Vagina (tissue), 2 donors: ENCODE measurements at regions not wholly inside any gene's neighbourhood (a gene's known extent, or its start where the extent isn't known, plus 50 kb on each side); places are given as distances from the start of the nearest gene placed in this dataset.

Experiments
- DNase-seq, 2 donors: peaks; one replicate each; pipeline ENCODE4 v3.0.0-alpha.2; 2017; ENCODE audit errors: extremely low spot score in 2 of 2
- H3K27ac ChIP-seq: fragments of 200-600 bp; sonication (generic); one replicate; pipeline ENCODE4 v1.5.1; 2019
- H3K27me3 ChIP-seq: fragments of 200-600 bp; sonication (generic); one replicate; pipeline ENCODE4 v1.5.1; 2019
- H3K36me3 ChIP-seq, 2 donors: fragments of 200-600 bp; sonication (generic); one replicate each; pipeline ENCODE4 v1.5.1; 2017 to 2019
- H3K4me1 ChIP-seq: fragments of 200-600 bp; sonication (generic); one replicate; pipeline ENCODE4 v1.5.1; 2019
- H3K4me3 ChIP-seq, 2 donors: fragments of 200-600 bp; sonication (generic); 1 replicate in 1 of 2; 2 replicates in 1 of 2; pipeline ENCODE4 v1.5.1; 2016 to 2019
- H3K9me3 ChIP-seq: fragments of 200-600 bp; sonication (generic); one replicate; pipeline ENCODE4 v1.5.1; 2019
- CTCF ChIP-seq, 3 experiments: fragments of 450-650 bp in 2 of 3; fragments of 200-600 bp in 1 of 3; sonication (generic) in 1 of 3; IDR thresholded peaks; one replicate each; pipeline ENCODE4 v1.5.1; 2017 to 2019; ENCODE audit warnings: antibody characterized with exemption in 3 of 3, mild to moderate bottlenecking in 2 of 3, moderate library complexity in 2 of 3
- POLR2A ChIP-seq, 2 donors: fragments of 450-650 bp; IDR thresholded peaks; one replicate each; pipeline ENCODE4 v1.6.1; 2017; ENCODE audit warnings: antibody characterized with exemption in 2 of 2, mild to moderate bottlenecking in 2 of 2, moderate library complexity in 2 of 2
- POLR2AphosphoS5 ChIP-seq, 2 donors: sonication (generic); formaldehyde crosslinking; IDR thresholded peaks; one replicate each; pipeline ENCODE4 v1.9.0; 2017; ENCODE audit warnings: antibody characterized with exemption in 2 of 2, mild to moderate bottlenecking in 2 of 2, low read depth in 1 of 2; ENCODE audit not compliant: insufficient read depth in 1 of 2
- intact Hi-C: fragments of 100-400 bp; cut with DNase I; formaldehyde crosslinking; loops from one replicate; pipeline ENCODE4 v1.15.1; 2023

DNA sequence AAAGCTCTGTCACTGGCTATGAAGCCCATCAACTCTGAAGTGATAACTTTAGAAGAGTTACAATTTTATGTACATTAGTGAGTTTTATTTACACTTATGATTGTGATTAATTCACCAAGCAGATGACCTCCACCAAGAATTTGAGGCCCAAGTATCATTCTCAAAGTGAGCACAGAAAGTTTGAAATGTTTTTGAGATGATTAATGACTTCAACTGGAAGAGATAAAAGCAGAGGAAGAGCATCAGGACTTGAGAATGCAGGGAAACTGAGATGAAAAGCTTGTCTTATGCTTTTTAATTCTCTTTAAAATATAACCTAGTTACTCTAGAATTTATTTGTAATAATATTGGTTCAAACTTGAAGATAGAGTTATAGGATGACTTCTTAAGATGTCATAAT is 112.8 kb upstream of the H2AZ1 start:
- Histone ChIP-seq H3K36me3 (no peaks in the 10 kb centered on the region), H3K27me3 (no peaks in the 10 kb centered on the region), H3K9me3 (no peaks in the 10 kb centered on the region), H3K4me3 (no peak overlapping the region), H3K27ac (no peak overlapping the region), H3K4me1 (no peaks in the 10 kb centered on the region)
- DNase-seq, result no peak
- TF ChIP-seq POLR2AphosphoS5 (IDR thresholded peaks at IDR 0.05; ENCODE audit: insufficient read depth in 1 of 2, low read depth in 1 of 2) (no peak), POLR2A (IDR thresholded peaks at IDR 0.05) (no peak)
- intact Hi-C loops, result no loop called here

- Histone ChIP-seq H3K9me3 (no peaks in the 10 kb centered on the region), H3K27ac (no peak overlapping the region), H3K4me1 (no peaks in the 10 kb centered on the region), H3K27me3 (no peaks in the 10 kb centered on the region), H3K4me3 (no peak overlapping the region), H3K36me3 (no peaks in the 10 kb centered on the region)
- intact Hi-C loops, result no loop called here
- TF ChIP-seq CTCF (IDR thresholded peaks at IDR 0.05), result no peak
- no peak for TF ChIP-seq POLR2A (IDR thresholded peaks at IDR 0.05)
- no peak for TF ChIP-seq POLR2AphosphoS5 (IDR thresholded peaks at IDR 0.05; ENCODE audit: insufficient read depth in 1 of 2, low read depth in 1 of 2)
- no peak for DNase-seq
Measured at GRCh38 chr4:100061835-100062234, 111.8 kb upstream of the H2AZ1 start.

DNA sequence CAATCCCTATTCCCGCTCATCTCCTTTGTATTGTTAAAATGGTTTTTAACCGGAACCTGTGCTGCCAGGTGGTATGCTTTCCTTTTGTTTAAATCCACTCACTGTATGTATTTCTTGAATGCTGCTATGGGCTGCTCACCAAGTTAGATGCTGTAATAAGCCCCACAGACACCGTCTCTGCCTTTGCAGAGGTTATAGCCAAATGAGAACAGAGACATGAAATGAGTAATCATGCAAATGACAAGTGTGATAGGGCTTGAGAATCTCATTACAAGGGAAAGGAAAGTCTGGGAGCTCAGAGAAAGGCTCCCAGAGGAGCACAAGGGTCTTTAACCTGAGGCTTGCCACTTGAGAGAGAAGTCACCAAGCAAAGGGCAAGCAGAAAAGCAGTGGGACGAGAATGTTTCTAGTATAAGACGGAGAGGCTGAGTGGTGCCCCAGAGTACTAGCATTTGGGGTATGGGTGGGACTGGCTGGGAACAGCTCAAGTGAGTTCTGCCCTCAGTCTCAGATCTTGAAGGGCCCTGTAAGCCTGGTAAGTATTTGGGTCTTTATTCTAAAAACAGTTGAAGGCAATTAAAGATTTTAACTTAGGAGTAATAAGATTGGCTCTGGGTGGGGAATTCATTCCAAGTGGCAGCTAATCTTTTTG is 110.8 kb upstream of the H2AZ1 start:
- no peak for DNase-seq
- Histone ChIP-seq H3K36me3 (no peaks in the 10 kb centered on the region), H3K27me3 (no peaks in the 10 kb centered on the region), H3K4me1 (no peaks in the 10 kb centered on the region), H3K9me3 (no peaks in the 10 kb centered on the region), H3K27ac (no peak overlapping the region), H3K4me3 (no peak overlapping the region)
- intact Hi-C loops, result no loop called here
- TF ChIP-seq POLR2A (IDR thresholded peaks at IDR 0.05), result no peak
- no peak for TF ChIP-seq POLR2AphosphoS5 (IDR thresholded peaks at IDR 0.05; ENCODE audit: insufficient read depth in 1 of 2, low read depth in 1 of 2)
- TF ChIP-seq CTCF (IDR thresholded peaks at IDR 0.05), result no peak

DNA sequence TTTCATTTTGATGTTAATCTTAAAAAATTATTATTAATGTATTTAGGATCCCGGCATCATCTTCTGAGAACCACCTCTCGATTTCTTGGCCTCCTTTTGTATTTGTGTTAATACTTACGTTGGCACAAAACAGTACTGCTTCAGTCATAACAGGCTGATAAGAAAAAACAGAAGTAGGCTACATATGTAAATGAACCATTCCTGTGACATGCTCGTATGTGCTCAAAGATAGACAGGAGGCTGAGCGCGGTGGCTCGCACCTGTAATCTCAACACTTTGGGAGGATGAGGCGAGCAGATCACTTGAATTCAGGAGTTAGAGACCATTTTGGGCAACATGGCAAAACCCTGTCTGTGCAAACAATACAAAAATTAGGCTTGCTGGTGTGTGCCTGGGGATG is 109.4 kb upstream of the H2AZ1 start:
- H3K4me3 ChIP-seq, result no peak overlapping the region
- TF ChIP-seq POLR2A (IDR thresholded peaks at IDR 0.05), result no peak
- TF ChIP-seq POLR2AphosphoS5 (IDR thresholded peaks at IDR 0.05; ENCODE audit: insufficient read depth in 1 of 2, low read depth in 1 of 2), result no peak
- no peak for TF ChIP-seq CTCF (IDR thresholded peaks at IDR 0.05)
- H3K4me1 ChIP-seq, result no peaks in the 10 kb centered on the region
- intact Hi-C loops, result no loop called here
- H3K36me3 ChIP-seq, result no peaks in the 10 kb centered on the region
- H3K27ac ChIP-seq, result no peak overlapping the region
- H3K9me3 ChIP-seq, result no peaks in the 10 kb centered on the region
- no peaks in the 10 kb centered on the region for H3K27me3 ChIP-seq
- DNase-seq, result no peak

GRCh38 chr4:100056701-100057100 is 106.6 kb upstream of the H2AZ1 start:
- no peak overlapping the region for H3K27ac ChIP-seq
- H3K4me1 ChIP-seq, result no peaks in the 10 kb centered on the region
- no peaks in the 10 kb centered on the region for H3K9me3 ChIP-seq
- H3K4me3 ChIP-seq, result no peak overlapping the region
- no peaks in the 10 kb centered on the region for H3K27me3 ChIP-seq
- intact Hi-C loops, result no loop called here
- no peaks in the 10 kb centered on the region for H3K36me3 ChIP-seq
- DNase-seq, result no peak
- TF ChIP-seq POLR2AphosphoS5 (IDR thresholded peaks at IDR 0.05; ENCODE audit: insufficient read depth in 1 of 2, low read depth in 1 of 2), result no peak
- no peak for TF ChIP-seq CTCF (IDR thresholded peaks at IDR 0.05)
- TF ChIP-seq POLR2A (IDR thresholded peaks at IDR 0.05), result no peak
